Sigmoid colon (tissue), 4 donors: ENCODE measurements at regions not wholly inside any gene's neighbourhood (a gene's known extent, or its start where the extent isn't known, plus 50 kb on each side); places are given as distances from the start of the nearest gene placed in this dataset.

ENCODE experiments used
- CTCF ChIP-seq, 4 experiments: fragments of 450-650 bp in 3 of 4; fragments of 200-600 bp in 1 of 4; IDR thresholded peaks; one replicate each; pipeline ENCODE4 v1.5.1; 2016 to 2019; ENCODE audit warnings: antibody characterized with exemption in 4 of 4, mild to moderate bottlenecking in 3 of 4, moderate library complexity in 2 of 4
- EP300 ChIP-seq, 4 donors: sonication (generic); formaldehyde crosslinking; IDR thresholded peaks; one replicate each; pipeline ENCODE4 v1.6.1; 2017; ENCODE audit warnings: antibody characterized with exemption in 4 of 4
- POLR2A ChIP-seq, 2 donors: fragments of 450-650 bp; IDR thresholded peaks; one replicate each; pipeline ENCODE4 v1.6.1; 2016; ENCODE audit warnings: antibody characterized with exemption in 2 of 2, mild to moderate bottlenecking in 2 of 2, moderate library complexity in 2 of 2

- no peak for TF ChIP-seq CTCF (IDR thresholded peaks at IDR 0.05)
- TF ChIP-seq POLR2A (IDR thresholded peaks at IDR 0.05): no peak
- no peak for TF ChIP-seq EP300 (IDR thresholded peaks at IDR 0.05)
These were observed 720.9 kb upstream of the SEMA6D start for GRCh38 chr15:46996359-46996758.
